ENCODE measurements at regions not wholly inside any gene's neighbourhood (a gene's known extent, or its start where the extent isn't known, plus 50 kb on each side); places are given as distances from the start of the nearest gene placed in this dataset.
"Not testable (repeated sequence)": the region's sequence is repeated elsewhere in the genome, so short reads cannot be mapped to it uniquely, and the experiment has no call there.

DNA sequence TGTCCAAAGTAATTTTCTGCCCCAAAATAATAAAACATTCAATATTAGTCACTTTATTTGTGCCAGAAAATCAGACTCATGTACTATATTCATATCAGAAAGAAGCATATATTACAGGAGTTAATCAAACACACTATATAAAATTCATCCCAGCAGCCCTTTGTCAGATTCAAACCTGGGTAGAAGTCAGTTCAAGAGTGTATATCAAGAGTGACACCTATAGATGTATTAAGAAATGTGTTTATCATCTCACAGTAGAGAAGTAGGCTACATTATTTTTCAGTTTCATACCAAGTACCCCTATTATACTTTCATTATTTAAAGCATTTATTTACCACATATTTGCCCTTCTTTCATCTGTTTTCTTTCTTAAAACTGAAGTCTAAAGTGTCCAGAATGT lies 193.2 kb upstream of the DDX18 start:
- in situ Hi-C loops (cut with MboI; ENCODE audit: low sequenced_read_pairs): no loop called here
- no peaks in the 10 kb centered on the region for H4K20me1 ChIP-seq (ENCODE audit: insufficient read depth, low read length)
- TF ChIP-seq CEBPB (IDR thresholded peaks at IDR 0.05; ENCODE audit: low read depth, low read length) (no peak), MAFK (IDR thresholded peaks at IDR 0.05; ENCODE audit: low read depth, low read length) (no peak), MAZ (IDR thresholded peaks at IDR 0.05; ENCODE audit: borderline replicate concordance, low read depth, low read length) (no peak)
- TF ChIP-seq, protein P1, sequence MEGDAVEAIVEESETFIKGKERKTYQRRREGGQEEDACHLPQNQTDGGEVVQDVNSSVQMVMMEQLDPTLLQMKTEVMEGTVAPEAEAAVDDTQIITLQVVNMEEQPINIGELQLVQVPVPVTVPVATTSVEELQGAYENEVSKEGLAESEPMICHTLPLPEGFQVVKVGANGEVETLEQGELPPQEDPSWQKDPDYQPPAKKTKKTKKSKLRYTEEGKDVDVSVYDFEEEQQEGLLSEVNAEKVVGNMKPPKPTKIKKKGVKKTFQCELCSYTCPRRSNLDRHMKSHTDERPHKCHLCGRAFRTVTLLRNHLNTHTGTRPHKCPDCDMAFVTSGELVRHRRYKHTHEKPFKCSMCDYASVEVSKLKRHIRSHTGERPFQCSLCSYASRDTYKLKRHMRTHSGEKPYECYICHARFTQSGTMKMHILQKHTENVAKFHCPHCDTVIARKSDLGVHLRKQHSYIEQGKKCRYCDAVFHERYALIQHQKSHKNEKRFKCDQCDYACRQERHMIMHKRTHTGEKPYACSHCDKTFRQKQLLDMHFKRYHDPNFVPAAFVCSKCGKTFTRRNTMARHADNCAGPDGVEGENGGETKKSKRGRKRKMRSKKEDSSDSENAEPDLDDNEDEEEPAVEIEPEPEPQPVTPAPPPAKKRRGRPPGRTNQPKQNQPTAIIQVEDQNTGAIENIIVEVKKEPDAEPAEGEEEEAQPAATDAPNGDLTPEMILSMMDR (conservative IDR thresholded peaks at IDR 0.05; ENCODE audit: low read depth, low read length): no peak
- no peak overlapping the region for H2BK15ac ChIP-seq (ENCODE audit: low read depth, low read length)
- no peak overlapping the region for H3K27ac ChIP-seq (ENCODE audit: insufficient read depth, low read length)
- no peak overlapping the region for H3K23ac ChIP-seq (ENCODE audit: low read depth, low read length)
- BruUV-seq (replicated peaks): no TSS peak
- dilution Hi-C loops (cut with HindIII; ENCODE audit: low sequenced_read_pairs, unreplicated experiment): no loop called here
- H2AK5ac ChIP-seq (ENCODE audit: low read depth, low read length): no peak overlapping the region
- H2AK9ac ChIP-seq (replicated peaks; ENCODE audit: low read depth, low read length, poor library complexity): no peak overlapping the region
- peaks cover 8% of the 10 kb centered on the region for H3K9me3 ChIP-seq (ENCODE audit: control insufficient read depth, insufficient read depth, low read length)
- H2AFZ ChIP-seq (replicated peaks; ENCODE audit: low read length, poor library complexity): no peak overlapping the region
- intact Hi-C loops (cut with micrococcal nuclease): no loop called here
- no peak overlapping the region for H4K8ac ChIP-seq (ENCODE audit: low read depth in 2 of 2, low read length in 2 of 2)
- H3K4me3 ChIP-seq (ENCODE audit: insufficient read depth, low read depth, low read length): no peak overlapping the region
- H4K91ac ChIP-seq (ENCODE audit: insufficient read depth, low read depth, low read length): no peak overlapping the region
- H3K4ac ChIP-seq (ENCODE audit: low read depth, low read length): no peak overlapping the region
- H2BK20ac ChIP-seq (ENCODE audit: low read depth, low read length): no peak overlapping the region
- no peak for ATAC-seq (ENCODE audit: low read depth)
- H3K18ac ChIP-seq (ENCODE audit: low read depth, low read length): no peak overlapping the region
- ChIA-PET CTCF (no interaction called here), POLR2A (ENCODE audit: unreplicated experiment) (no interaction called here)
- no peak overlapping the region for H2BK5ac ChIP-seq (ENCODE audit: low read depth, low read length, poor library complexity, severe bottlenecking)
- H3K9me1 ChIP-seq (ENCODE audit: insufficient read depth, low read length): no peaks in the 10 kb centered on the region
- H3K56ac ChIP-seq (ENCODE audit: extremely low read depth, insufficient read depth, low read length): no peak overlapping the region
- H3K79me1 ChIP-seq (ENCODE audit: low read depth in 1 of 2, low read length in 2 of 2): no peaks in the 10 kb centered on the region
- no peaks in the 10 kb centered on the region for H3K4me1 ChIP-seq (ENCODE audit: control insufficient read depth, insufficient read depth, low read length)
- no peak overlapping the region for H3K4me2 ChIP-seq (ENCODE audit: low read depth, low read length)
- H4K5ac ChIP-seq (ENCODE audit: low read depth, low read length): no peak overlapping the region
- H2BK120ac ChIP-seq (ENCODE audit: low read depth, low read length): no peak overlapping the region
- no peak overlapping the region for H3K9ac ChIP-seq (ENCODE audit: low read depth, low read length)
- no peak overlapping the region for H3K14ac ChIP-seq (replicated peaks; ENCODE audit: low read depth, low read length)
- DNase-seq: no peak
- no peaks in the 10 kb centered on the region for H3K27me3 ChIP-seq (ENCODE audit: control insufficient read depth, insufficient read depth, low read length)
- H3K36me3 ChIP-seq (ENCODE audit: control insufficient read depth, insufficient read depth, low read length): no peaks in the 10 kb centered on the region

DNA sequence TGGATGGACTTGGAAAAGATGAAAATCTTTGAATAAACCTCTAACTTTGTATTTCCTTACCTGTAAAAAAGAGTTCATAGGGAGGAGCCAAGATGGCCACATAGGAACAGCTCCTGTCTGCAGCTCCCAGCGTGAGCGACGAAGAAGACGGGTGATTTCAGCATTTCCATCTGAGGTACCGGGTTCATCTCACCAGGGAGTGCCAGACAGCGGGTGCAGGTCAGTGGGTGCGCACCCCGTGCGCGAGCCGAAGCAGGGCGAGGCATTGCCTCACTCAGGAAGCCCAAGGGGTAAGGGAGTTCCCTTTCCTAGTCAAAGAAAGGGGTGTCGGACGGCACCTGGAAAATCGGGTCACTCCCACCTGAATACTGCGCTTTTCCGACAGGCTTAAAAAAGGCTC lies 191.3 kb upstream of the DDX18 start:
- H3K4ac ChIP-seq (ENCODE audit: low read depth, low read length); H3K18ac ChIP-seq (ENCODE audit: low read depth, low read length); H4K20me1 ChIP-seq (ENCODE audit: insufficient read depth, low read length); H3K9me3 ChIP-seq (ENCODE audit: control insufficient read depth, insufficient read depth, low read length); H4K91ac ChIP-seq (ENCODE audit: insufficient read depth, low read depth, low read length); H3K4me3 ChIP-seq (ENCODE audit: insufficient read depth, low read depth, low read length); H3K4me2 ChIP-seq (ENCODE audit: low read depth, low read length); H2BK20ac ChIP-seq (ENCODE audit: low read depth, low read length); BruUV-seq (replicated peaks); H3K27me3 ChIP-seq (ENCODE audit: control insufficient read depth, insufficient read depth, low read length); H3K56ac ChIP-seq (ENCODE audit: extremely low read depth, insufficient read depth, low read length); H3K36me3 ChIP-seq (ENCODE audit: control insufficient read depth, insufficient read depth, low read length); H3K79me1 ChIP-seq (ENCODE audit: low read depth in 1 of 2, low read length in 2 of 2); dilution Hi-C loops (cut with HindIII; ENCODE audit: low sequenced_read_pairs, unreplicated experiment); H3K9me1 ChIP-seq (ENCODE audit: insufficient read depth, low read length); in situ Hi-C loops (cut with MboI; ENCODE audit: low sequenced_read_pairs); H2BK120ac ChIP-seq (ENCODE audit: low read depth, low read length); H2BK5ac ChIP-seq (ENCODE audit: low read depth, low read length, poor library complexity, severe bottlenecking); H2AFZ ChIP-seq (replicated peaks; ENCODE audit: low read length, poor library complexity); H2AK5ac ChIP-seq (ENCODE audit: low read depth, low read length); H3K23ac ChIP-seq (ENCODE audit: low read depth, low read length); H3K4me1 ChIP-seq (ENCODE audit: control insufficient read depth, insufficient read depth, low read length); H3K14ac ChIP-seq (replicated peaks; ENCODE audit: low read depth, low read length); H4K5ac ChIP-seq (ENCODE audit: low read depth, low read length); POLR2A ChIA-PET (ENCODE audit: unreplicated experiment); H4K8ac ChIP-seq (ENCODE audit: low read depth in 2 of 2, low read length in 2 of 2); H2BK15ac ChIP-seq (ENCODE audit: low read depth, low read length); ATAC-seq (ENCODE audit: low read depth); H2AK9ac ChIP-seq (replicated peaks; ENCODE audit: low read depth, low read length, poor library complexity); H3K27ac ChIP-seq (ENCODE audit: insufficient read depth, low read length); DNase-seq; H3K9ac ChIP-seq (ENCODE audit: low read depth, low read length); intact Hi-C loops (cut with micrococcal nuclease): not testable (repeated sequence)
- WGBS, 2 experiments (ENCODE audit: extremely low coverage in 2 of 2, insufficient read length in 1 of 2): 86% methylated on average over 5 of the region's 17 CpGs; no CpG with 5 or more reads in 1 of the 2 experiments
- CTCF ChIA-PET: interaction anchor here (0.6 kb wide), 1 partner anchor 18 kb away, joined by 3 read pairs; no protein-coding TSS in a partner anchor
